ENCODE measurements at regions not wholly inside any gene's neighbourhood (a gene's known extent, or its start where the extent isn't known, plus 50 kb on each side); places are given as distances from the start of the nearest gene placed in this dataset.

DNA sequence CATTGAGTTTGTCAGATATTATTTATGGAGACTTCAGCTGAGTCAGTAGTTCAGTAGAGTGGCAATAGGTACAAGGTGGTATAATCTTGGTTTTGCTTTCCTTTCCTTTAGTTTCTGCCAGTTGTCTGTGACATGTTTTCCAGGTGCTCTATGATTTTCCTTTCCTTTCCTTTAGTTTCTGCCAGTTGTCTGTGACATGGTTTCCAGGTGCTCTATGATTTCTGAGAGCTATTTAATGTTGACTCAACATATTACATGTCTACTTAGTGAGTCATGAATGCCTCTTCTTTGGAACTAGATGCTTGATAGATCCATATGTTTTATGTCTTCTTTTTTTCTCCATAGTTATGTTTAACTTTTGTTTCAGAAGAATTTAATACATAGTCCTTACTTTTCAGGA lies 186.4 kb upstream of the DEFB112 start:
- TF ChIP-seq EZH2 (IDR thresholded peaks at IDR 0.05) (no peak), POLR2AphosphoS5 (IDR thresholded peaks at IDR 0.05; ENCODE audit: borderline replicate concordance, low read depth, low read length) (no peak)
